GM18511 (cell line): ENCODE measurements at regions not wholly inside any gene's neighbourhood (a gene's known extent, or its start where the extent isn't known, plus 50 kb on each side); places are given as distances from the start of the nearest gene placed in this dataset.

ENCODE experiments used
- ATAC-seq: cut with Tn5 transposase; IDR thresholded peaks from one replicate; pipeline ENCODE4 v1.9.1; 2021; ENCODE audit warnings: mild to moderate bottlenecking, moderate library complexity; ENCODE audit not compliant: unreplicated experiment

DNA sequence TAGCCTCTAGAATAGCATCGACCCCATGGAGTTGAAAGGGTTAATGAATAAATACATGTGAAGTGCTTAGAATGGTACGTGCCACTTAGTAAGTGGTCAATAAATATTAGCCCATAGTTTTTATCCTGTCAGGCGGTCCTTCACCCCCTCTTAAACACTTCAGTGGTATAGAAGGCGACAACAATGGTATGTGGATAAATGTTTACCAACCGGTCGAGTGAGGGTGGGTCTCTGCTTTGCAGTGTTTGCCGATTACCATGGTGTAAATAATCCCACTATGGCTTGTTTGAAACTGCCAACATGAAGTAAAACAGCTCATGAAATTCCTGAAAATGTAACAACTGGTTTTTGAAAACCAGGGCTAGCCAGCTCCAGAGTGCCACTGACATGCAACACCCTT, 541.2 kb downstream of the BUD13 start:
- ATAC-seq = no peak

DNA sequence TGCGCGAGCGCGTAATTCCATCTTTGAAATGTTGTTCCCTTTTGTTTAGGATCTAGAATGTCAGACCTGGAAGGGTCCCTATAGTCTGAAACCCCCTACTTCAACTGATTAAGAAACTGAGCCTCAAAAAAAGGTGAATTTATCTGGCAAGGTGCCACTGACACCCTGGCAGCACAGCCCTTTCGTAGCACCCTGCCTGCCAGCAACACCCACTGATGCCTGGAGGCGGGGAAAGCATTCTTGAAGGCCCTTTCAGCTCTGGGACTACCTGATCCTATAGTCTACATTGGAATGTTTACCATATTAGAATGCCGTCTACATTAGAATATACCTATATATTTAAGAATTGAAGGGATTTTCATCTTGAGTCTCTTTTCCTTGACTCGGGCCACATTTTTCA, 542.3 kb downstream of the BUD13 start:
- no peak for ATAC-seq

DNA sequence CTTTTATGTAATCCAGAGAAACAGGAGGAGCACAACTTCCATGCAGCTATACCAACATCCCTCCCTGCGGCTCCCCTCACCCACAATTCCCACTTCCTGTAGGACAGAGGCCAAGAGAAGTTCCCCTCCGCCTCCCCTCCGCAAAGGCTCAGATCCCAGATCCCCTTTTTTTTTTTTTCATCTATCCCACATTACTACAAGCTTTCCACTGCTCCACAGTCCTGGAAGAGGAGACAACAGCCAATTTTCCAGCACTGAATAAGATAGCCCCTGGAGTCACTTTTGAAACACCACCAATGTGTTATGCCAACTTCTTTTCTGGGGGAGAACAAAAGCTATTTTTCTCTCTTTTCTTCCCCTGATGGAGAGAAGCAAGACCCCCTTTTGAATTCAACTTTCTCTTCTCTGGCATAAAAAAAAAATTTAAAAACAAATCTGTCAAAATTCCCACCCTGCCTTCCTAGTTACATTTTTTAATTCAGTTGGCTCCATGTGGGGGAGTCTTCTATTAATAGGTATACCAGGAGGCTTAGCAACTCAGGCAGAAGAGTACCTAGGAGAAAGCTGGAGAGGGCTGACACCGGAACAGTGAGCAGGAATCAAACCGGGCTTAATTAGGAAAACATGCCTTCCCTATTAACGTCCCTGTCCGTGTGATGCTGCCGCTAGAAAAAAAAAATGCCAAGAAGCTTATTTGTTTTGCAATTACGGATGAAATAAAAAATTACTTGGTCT, 543.4 kb downstream of the BUD13 start:
- no peak for ATAC-seq

DNA sequence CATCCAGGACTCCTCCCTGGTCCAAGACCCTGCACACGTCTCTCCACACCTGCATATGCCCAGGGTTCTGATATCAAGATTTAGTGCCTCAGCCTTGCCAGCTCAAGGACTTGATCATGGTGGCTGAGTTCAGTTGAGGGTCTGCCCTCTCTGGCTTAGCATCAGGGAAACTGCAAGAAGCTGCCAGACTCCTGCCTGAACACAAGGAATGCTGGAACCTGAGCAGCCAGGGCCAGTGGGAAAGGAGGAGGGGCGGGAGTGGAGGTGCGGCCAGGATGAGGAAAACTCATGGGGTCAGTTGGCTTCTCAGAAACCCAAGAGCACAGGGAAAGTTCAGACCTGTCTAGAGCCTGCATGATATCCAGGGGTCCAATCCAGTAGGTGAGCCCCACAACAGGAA, 546.1 kb downstream of the BUD13 start:
- ATAC-seq = no peak

DNA sequence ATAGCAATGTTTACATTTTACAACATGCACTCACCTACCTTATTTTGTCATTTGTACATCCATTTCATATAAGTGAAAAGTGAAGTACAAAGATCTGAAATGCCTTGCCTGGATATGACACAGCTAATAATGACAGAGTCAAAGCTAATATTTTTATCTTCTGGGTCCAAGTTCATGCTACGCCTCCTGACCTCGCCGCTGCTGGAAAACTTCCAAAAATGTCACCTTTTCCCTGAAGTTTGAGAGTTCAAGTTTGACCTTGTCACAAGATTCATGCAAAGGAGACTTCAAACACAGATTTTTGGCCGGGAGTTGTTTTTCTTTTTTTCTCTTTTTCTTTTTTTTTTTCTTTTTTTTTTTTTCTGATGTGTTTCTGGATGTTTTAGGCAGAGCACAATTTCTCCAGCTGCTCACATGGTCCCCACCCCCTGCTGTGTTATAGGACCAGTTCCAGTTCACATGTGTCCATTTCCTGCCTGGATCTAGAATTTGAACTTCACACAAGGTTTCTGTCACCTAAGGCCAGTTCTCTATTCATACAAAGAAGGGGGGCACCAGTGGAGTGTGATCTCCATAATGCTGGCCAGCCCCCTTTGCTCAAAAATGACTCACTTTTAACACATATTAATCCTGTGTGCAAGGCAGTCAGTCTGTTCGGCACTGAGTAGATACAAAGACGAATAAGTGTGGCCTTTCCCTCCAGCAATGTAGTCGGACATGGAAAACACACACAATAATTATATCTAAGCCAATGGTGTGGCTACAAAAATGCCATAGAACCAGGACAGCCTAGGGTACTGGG, 546.8 kb downstream of the BUD13 start:
- no peak for ATAC-seq

DNA sequence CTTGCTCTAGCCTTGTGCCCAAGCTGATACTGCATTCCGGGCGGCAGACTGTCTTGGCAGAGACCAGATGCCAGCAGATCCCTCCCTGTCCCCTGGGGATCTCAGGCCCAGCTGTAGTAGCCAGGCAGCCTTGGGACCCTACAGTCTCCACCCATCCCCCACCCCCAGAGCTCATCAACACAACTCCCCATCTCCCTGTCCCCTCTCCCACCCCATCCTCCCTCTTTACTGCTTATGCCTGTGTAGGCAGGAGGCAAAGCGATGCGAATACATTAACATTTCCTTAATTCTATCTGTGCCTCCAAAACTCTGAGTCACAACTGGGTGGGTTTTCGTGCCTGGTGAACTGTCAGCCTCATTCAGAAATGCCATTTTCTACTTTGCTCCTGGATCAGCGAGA, 547.6 kb downstream of the BUD13 start:
- ATAC-seq = no peak

DNA sequence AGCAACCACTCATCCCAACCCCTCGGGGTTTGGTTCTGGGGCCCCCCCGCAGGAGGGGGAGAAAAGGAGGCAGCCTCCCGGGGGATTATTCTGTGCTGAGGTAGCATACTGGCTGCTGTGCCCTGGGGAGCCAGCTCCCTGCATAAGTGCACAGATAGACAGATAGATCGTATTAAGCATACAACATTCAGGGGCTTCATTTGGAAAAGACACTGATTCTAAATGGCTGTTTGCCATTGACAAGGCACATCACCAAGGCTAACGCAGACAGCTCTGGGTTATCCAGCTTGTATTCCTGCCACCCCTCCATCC, 547.9 kb downstream of the BUD13 start:
- ATAC-seq = no peak

DNA sequence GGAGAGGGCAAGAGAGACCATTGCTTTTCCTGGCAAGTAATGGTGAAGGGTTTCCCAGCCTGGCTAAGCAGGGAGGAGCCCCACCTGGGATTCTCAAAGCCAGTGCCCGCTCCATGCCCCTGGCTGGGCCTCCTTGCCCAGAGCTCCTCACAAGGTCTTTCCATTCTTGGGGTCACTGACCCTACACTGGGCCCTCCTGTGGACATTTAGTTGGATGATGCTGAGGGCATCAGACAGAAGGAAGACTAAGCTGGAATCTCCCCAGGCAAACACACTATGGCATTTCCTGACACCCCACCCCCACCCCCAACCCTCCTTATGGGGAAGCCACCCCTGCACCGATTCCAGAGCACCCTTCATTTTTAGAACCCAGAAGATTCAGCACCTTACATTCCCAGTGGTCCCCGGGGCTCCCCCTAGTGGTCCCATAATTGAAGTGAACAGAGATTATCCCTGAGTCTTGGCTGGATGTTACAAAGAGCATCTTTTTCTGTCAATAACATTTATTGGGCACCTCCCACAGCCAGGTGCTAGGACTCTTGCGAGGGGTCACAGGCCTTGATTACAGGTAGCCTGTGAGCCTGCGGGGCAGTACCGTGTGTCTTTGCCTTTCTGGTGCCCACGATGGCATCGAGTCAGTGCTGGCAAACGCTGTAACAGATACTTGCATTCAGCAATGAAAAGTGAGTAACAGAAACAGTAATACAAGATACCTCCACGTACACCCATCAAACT, 548.5 kb downstream of the BUD13 start:
- ATAC-seq = no peak

DNA sequence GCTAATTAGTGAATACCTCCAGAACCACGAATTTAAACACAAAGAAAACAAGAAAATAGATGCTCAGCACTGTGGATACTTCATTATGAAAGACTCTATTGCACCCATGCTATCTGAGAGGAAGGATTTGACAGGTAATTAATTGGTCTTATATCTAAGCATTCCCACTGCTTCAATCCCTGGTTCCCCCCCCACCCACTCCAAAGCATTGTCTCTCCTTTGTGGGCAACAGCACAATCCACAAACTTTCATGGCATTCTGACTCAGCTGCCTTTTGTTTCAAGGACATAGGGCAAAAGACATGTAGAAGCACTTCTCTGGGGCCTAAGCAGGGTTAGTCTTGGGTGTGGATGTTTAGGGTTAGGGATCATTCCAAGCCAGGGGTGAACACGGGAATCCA, 551.4 kb downstream of the BUD13 start:
- no peak for ATAC-seq

DNA sequence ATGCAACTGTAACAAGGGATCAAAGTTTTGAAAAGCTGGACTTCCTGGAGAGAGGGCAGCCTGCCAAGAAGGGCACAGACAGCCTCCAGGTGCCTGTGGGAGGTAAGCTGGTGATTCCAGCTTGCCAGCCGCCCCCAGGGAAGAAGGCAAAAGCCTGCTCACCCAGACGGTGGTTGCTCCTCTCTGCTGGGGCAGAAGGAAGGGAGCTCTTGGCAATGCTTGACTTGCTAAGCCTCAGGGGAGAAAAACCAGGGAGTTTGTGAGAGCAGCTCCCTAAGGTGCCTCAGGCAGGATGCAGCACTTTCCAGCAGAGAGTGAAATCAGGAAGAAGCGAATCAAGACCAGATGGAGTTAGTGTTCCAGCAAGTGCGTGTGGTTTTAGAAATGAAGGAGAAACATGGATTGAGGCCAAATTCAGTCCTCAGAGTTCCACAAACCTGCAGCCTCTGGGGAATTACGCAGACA, 553.6 kb downstream of the BUD13 start:
- no peak for ATAC-seq

DNA sequence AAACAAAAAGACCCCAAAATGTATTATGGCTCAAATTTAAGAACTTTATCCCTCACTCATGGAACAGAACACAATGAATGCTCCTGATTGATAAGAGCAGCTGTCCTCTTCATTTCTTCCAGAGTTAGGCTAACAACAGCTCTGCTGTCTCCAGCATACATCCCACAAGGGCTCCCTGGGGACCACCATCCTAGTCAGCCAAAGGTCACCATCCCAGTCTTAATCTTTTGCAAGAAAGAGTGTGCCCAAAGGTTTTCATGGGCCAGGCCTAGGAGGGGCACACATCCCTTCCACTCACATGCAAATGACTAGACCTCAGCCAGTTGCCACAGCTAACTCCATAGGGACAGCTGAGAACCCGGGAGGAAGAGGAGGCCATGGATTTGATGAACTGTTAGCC, 555.3 kb downstream of the BUD13 start:
- ATAC-seq = no peak

DNA sequence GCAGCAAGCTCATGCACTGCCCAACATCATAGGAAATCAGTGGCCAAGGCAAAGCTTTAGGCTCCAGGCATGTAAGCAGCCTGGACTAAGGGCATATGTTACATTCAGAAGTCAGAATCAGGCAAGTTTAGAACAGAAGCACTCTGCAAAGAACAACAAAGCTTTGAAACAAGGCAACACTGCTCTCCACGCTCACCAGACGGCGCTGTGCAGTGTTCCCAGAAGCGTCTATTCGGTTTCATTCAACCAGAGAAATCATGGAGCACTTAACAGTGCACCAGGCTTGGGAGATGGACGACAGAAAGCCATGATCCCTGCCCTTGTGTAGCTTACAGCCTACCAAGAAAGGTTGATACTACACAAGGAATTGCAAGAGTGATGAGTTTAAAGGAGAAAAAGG, 555.8 kb downstream of the BUD13 start:
- ATAC-seq = no peak

DNA sequence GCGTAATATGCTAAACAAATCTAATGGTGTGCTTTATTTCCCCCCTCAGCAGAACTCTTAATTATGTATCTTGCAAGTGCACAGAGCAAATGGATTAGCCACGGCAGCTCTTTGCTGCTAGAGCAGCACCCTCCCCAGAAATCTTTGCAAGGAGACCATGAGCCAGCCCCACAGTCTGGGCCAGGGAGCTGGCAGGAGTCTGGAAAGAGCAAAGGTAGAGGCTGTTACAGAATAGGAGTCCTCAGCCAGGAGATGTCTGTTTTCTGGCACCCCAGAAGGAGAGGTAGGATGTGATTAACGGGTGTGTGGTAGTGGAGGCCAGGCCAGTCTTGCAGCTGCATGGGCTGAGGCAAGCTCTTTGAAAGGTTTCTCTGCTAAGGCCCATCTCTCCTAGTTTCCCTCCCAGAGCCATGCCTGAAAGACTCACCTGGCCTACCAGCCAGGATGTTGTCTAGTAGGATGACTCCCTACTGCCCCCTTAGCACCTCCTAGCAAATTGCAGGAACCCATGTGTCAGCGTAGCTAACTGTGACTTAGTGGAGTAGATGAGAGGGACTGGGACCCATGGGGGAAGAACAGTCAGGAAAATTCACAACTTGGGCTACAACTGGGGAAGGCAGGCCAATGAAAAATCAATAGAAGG, 557.2 kb downstream of the BUD13 start:
- no peak for ATAC-seq

DNA sequence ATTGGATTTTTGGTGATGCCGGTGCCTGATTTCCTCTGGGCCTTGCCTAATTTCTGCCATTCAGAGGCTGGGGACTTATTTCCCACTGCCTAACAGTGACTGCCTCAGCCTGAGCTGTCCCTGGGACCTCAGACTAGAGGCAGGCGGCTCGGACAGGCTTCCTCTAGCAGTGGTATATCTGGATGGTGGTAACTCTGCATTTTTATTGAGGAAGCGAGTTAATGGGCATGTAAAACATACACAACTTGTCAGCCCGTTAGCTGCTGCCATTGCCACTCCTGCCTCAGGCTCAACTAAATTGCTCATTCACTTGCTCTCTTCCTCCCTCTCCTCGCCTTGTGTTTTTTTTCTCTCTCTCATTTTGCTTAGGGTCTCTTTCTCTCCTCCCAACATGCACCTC, 561.6 kb downstream of the BUD13 start:
- ATAC-seq = no peak

DNA sequence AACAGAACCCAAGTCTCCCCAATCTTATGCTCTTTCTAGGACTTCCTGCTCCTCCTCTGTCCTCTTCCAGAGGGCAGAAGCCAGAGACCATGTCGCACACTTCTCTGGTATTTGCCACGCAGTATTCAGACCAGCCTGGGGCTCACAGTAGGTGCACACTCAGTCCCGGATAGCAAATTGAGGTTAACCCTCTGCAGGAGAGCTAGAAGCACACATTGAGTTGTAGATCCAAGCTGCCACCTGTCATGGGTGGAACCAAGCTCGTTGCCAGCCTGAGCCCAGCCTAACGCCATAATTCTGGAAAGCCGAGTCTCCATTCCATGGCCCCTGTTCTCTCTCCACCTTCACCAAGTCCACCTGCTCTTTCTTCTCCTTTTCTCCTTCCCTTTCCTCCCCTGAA, 562.1 kb downstream of the BUD13 start:
- ATAC-seq = no peak

DNA sequence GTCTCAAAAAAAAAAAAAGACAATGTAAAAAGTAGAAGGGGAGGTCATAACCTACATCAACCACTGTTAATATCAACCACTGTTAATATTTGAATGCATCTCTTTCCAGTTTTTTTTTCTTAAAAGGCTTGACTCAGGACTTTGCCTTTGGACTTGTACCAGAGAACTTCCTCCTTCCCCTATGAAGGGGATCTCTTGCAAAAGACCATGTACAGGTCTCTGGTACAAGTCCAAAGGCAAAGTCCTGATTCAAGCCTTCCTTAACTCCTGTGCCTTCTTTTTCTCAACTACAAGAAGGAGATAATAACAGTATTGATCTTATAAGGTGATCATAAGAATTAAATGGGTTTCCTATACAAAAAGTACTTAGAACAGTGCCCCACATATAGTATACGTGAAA, 563.5 kb downstream of the BUD13 start:
- no peak for ATAC-seq

DNA sequence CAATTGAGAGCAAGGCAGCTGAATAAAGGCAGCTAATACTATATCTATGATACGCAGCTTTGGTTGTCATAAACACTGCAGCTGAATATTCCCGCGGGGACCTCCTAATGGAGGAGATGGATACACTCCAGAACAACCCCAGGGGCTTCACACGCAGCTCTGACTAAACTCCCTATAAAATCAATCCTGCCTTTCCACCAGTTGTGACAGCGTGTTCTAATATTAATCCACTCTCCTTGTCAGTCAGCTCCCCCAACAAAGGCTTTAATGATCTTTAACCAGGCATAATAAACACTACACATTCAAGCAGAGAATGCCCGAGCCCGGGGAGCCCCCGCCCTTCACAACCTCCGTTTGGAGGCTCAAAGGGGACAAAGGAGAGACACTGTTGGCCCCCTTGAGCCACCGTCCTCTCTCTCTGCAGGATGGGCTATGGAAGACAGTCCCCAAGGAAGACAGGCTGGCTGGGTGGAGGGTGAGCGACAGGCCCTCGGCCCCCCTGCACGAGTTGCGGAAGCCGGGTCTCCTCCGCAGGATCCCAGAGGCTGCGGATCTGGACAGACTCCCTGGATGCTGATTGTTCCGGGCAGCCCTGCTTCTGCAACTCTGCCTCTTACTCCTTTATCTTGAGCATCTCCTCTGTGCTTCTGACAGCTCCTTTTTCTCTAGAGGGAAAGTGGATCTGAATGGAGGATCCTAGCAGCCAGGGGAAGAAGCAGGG, 565.2 kb downstream of the BUD13 start:
- no peak for ATAC-seq

DNA sequence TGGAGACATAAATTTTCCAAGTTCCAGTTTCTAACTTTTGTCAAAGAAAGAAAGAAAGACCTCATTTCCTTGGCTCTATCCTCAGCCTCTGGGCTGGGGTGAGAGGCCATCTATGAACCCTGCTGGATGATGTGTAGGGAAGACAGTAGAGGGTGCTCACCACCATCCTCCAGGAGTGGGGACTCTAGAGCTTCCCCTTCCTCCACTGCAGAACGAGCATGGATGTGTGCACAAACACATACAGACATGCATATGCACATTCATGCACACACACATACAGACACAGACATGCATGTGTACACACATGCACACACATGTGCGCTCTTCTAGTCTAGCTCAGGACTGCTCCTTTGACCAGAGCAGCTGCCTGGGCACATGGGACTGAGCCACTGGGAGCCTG, 565.8 kb downstream of the BUD13 start:
- ATAC-seq = no peak

DNA sequence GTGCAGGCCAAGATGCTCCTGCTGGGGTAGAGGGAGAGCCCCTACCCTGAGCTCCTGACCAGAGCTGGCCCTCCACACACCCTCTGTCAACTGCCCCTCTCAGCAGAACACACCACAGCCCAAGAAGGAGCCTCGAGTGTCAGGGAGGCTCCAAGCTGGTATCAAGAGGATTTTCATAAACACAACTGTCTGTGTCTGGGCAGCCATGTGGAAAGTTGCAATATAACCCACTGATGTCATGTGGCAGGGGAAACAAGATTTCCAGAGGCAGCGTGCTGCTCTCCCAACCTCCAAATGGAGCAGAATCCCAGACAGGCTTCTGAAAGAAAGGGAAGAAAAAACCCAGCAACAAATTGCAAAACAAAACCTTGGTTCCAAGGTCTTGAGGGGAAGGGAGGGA, 569.9 kb downstream of the BUD13 start:
- ATAC-seq = no peak

DNA sequence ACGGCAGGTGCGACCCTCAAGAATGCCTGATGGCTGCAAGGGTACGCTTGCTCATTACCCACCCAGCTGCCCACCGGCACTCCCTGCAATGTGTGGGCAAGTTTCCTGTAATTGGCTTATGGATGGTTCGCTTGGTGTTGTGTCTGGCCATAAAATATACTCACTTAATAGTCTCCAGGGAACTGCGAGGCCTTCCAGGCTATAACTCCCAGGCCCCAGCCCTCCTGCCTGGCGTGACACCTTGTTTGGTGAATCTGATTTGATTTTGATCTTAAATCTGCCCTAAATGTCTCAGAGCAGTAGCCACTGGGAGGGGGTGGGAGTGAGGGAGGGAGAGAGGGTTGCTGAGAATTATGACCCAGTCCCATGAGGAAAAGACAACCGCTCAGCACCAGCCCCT, 572.2 kb downstream of the BUD13 start:
- ATAC-seq = no peak

DNA sequence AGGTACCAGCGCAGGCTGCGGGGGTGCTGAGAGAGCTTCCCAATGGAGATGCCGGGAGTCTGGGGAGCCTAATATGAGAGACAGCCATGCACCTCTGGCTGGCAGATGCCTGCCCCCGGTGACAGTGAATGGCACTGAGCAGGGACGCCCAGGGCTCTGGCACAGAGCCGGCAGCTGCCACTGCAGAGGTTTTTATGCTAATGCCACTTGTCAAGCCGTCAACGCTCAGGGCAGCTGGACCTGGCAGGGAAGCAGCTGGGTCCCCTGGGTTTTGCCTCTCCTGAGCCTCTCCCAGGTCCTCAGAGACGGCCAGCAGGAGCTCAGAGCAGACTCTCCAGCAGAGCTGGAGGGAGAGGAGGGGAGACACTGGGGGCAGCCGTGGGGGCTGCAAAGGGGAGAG, 573.6 kb downstream of the BUD13 start:
- no peak for ATAC-seq
